ENCODE measurements at regions not wholly inside any gene's neighbourhood (a gene's known extent, or its start where the extent isn't known, plus 50 kb on each side); places are given as distances from the start of the nearest gene placed in this dataset.

- TF ChIP-seq CTCF (IDR thresholded peaks at IDR 0.05; ENCODE audit: low read depth, low read length, poor library complexity, severe bottlenecking) (no peak), EZH2phosphoT487 (IDR thresholded peaks at IDR 0.05; ENCODE audit: borderline replicate concordance, low read length) (no peak)
Observed at GRCh38 chr5:5687113-5687512, 264.6 kb downstream of the ICE1 start.

All from DOHH2 (cell line).